ENCODE measurements at regions not wholly inside any gene's neighbourhood (a gene's known extent, or its start where the extent isn't known, plus 50 kb on each side); places are given as distances from the start of the nearest gene placed in this dataset.

- no peak for TF ChIP-seq CTCF (IDR thresholded peaks at IDR 0.05; ENCODE audit: low read depth, low read length, missing input control)
Observed at GRCh38 chr7:46954181-46954580, 627.7 kb downstream of the TNS3 start (continued).

GRCh38 chr7:46953008-46953407 is 628.9 kb downstream of the TNS3 start:
- no peaks in the 10 kb centered on the region for H3K9me3 ChIP-seq (ENCODE audit: control insufficient read depth in 4 of 4, low read length in 3 of 4)
- WGBS, result 89% methylated on average over 1 of the region's 1 CpG
- no peak overlapping the region for H3K4me3 ChIP-seq (ENCODE audit: low read depth in 1 of 3, low read length in 3 of 3)

GRCh38 chr7:46949270-46949931 is 632.5 kb downstream of the TNS3 start:
- H3K27ac ChIP-seq (ENCODE audit: low read depth in 1 of 2, low read length in 2 of 2), result no peak overlapping the region

More at GRCh38 chr7:46953008-46953407, 628.9 kb downstream of the TNS3 start:
- H3K27me3 ChIP-seq (ENCODE audit: control insufficient read depth in 4 of 4, insufficient read depth in 4 of 4, low read length in 3 of 4), result no peaks in the 10 kb centered on the region
- no peaks in the 10 kb centered on the region for H3K4me1 ChIP-seq (ENCODE audit: control insufficient read depth in 4 of 4, insufficient read depth in 4 of 4, low read length in 3 of 4)
- TF ChIP-seq RXRA (IDR thresholded peaks at IDR 0.05) (no peak), EGR1 (IDR thresholded peaks at IDR 0.05; ENCODE audit: low read depth in 2 of 2) (no peak), MAX (IDR thresholded peaks at IDR 0.05) (no peak)
- no peak overlapping the region for H3K27ac ChIP-seq (ENCODE audit: low read depth in 1 of 2, low read length in 2 of 2)
- H3K9ac ChIP-seq (ENCODE audit: low read depth in 1 of 2, low read length in 2 of 2), result no peak overlapping the region
- no peaks in the 10 kb centered on the region for H3K36me3 ChIP-seq (ENCODE audit: control insufficient read depth in 4 of 4, insufficient read depth in 3 of 4, low read depth in 1 of 4, low read length in 3 of 4)
- DNase-seq (ENCODE audit: low spot score), result no peak

More at GRCh38 chr7:46949270-46949931, 632.5 kb downstream of the TNS3 start:
- no peak overlapping the region for H3K4me3 ChIP-seq (ENCODE audit: low read depth in 1 of 3, low read length in 3 of 3)
- no peaks in the 10 kb centered on the region for H3K9me3 ChIP-seq (ENCODE audit: control insufficient read depth in 4 of 4, low read length in 3 of 4)
- 86% methylated on average over 4 of the region's 4 CpGs for WGBS
- DNase-seq (ENCODE audit: low spot score), result no peak
- no peaks in the 10 kb centered on the region for H3K36me3 ChIP-seq (ENCODE audit: control insufficient read depth in 4 of 4, insufficient read depth in 3 of 4, low read depth in 1 of 4, low read length in 3 of 4)
- no peak overlapping the region for H3K9ac ChIP-seq (ENCODE audit: low read depth in 1 of 2, low read length in 2 of 2)
- no peaks in the 10 kb centered on the region for H3K4me1 ChIP-seq (ENCODE audit: control insufficient read depth in 4 of 4, insufficient read depth in 4 of 4, low read length in 3 of 4)
- H3K27me3 ChIP-seq (ENCODE audit: control insufficient read depth in 4 of 4, insufficient read depth in 4 of 4, low read length in 3 of 4), result no peaks in the 10 kb centered on the region
- no peak for TF ChIP-seq YY1 (IDR thresholded peaks at IDR 0.05)
- TF ChIP-seq SP1 (IDR thresholded peaks at IDR 0.05), result no peak
- TF ChIP-seq REST (IDR thresholded peaks at IDR 0.05), result no peak
- TF ChIP-seq FOXA2 (IDR thresholded peaks at IDR 0.05), result no peak
- no peak for TF ChIP-seq ZBTB33 (IDR thresholded peaks at IDR 0.05)
- no peak for TF ChIP-seq NR2F2 (IDR thresholded peaks at IDR 0.05)
- TF ChIP-seq FOXA1 (IDR thresholded peaks at IDR 0.05), result no peak
- no peak for TF ChIP-seq EGR1 (IDR thresholded peaks at IDR 0.05; ENCODE audit: low read depth in 2 of 2)
- no peak for TF ChIP-seq JUND (IDR thresholded peaks at IDR 0.05)
- TF ChIP-seq RAD21 (IDR thresholded peaks at IDR 0.05), result no peak
- no peak for TF ChIP-seq MAX (IDR thresholded peaks at IDR 0.05)
- TF ChIP-seq ATF3 (IDR thresholded peaks at IDR 0.05), result no peak
- no peak for TF ChIP-seq TAF1 (conservative IDR thresholded peaks at IDR 0.05)
- TF ChIP-seq HNF4G (IDR thresholded peaks at IDR 0.05), result no peak
- TF ChIP-seq HNF4A (conservative IDR thresholded peaks at IDR 0.05), result no peak
- TF ChIP-seq GABPA (IDR thresholded peaks at IDR 0.05 in 1 of 2, conservative IDR thresholded peaks at IDR 0.05 in 1 of 2), result no peak

Data from liver (tissue), 8 donors.